ENCODE measurements at regions not wholly inside any gene's neighbourhood (a gene's known extent, or its start where the extent isn't known, plus 50 kb on each side); places are given as distances from the start of the nearest gene placed in this dataset.

- TF ChIP-seq CTCF (conservative IDR thresholded peaks at IDR 0.05 in 1 of 2, IDR thresholded peaks at IDR 0.05 in 1 of 2; ENCODE audit: extremely low read depth in 1 of 2, insufficient read depth in 1 of 2, low read depth in 1 of 2, low read length in 2 of 2) (no peak), EZH2 (IDR thresholded peaks at IDR 0.05; ENCODE audit: borderline replicate concordance, low read length) (no peak)
Observed at GRCh38 chr7:83872501-83872900, 223.6 kb upstream of the SEMA3E start.

All from mammary epithelial cell (primary cell).